B cell (primary cell): ENCODE measurements at regions not wholly inside any gene's neighbourhood (a gene's known extent, or its start where the extent isn't known, plus 50 kb on each side); places are given as distances from the start of the nearest gene placed in this dataset.

Source experiments
- ATAC-seq: fragments of 200-7000 bp; cut with Tn5 transposase; one replicate; pipeline ENCODE4 v1.10.0; 2021; ENCODE audit warnings: low read depth, mild to moderate bottlenecking, moderate number of reproducible peaks, moderate library complexity
- CTCF ChIA-PET: fragments of 350-600 bp; sonication (Branson Sonifier 250); formaldehyde crosslinking; loops from one replicate; lab custom pipeline; 2021; ENCODE audit warnings: antibody characterized with exemption, inconsistent platforms; lab: Charles Lee
- POLR2A ChIA-PET: fragments of 350-600 bp; sonication (Branson Sonifier 250); formaldehyde crosslinking; loops from one replicate; lab custom pipeline; 2021; ENCODE audit warnings: antibody characterized with exemption; lab: Charles Lee
- DNase-seq: peaks from one replicate; pipeline ENCODE4 v3.0.0; 2013
- H2AFZ ChIP-seq: 2 replicates; pipeline ENCODE4 v1.6.1; 2012; ENCODE audit warnings: mild to moderate bottlenecking, low read depth, low read length; ENCODE audit not compliant: insufficient read depth, poor library complexity, severe bottlenecking
- H3K27ac ChIP-seq, 2 donors: 1 replicate in 1 of 2; 2 replicates in 1 of 2; pipeline ENCODE4 v1.5.1; 2012 to 2013; ENCODE audit warnings: low read length in 2 of 2, mild to moderate bottlenecking in 2 of 2, moderate library complexity in 1 of 2
- H3K27me3 ChIP-seq, 4 experiments: fragments of 200-600 bp in 1 of 4; sonication (generic) in 1 of 4; replicated peaks in 1 of 4; 1 replicate in 2 of 4; 2 replicates in 2 of 4; pipeline versions ENCODE4 v1.6.1 to v1.7.0; 2013 to 2016; ENCODE audit warnings: low read length in 3 of 4, mild to moderate bottlenecking in 2 of 4, mixed read lengths in 1 of 4, moderate library complexity in 1 of 4; ENCODE audit not compliant: insufficient read depth in 4 of 4, control insufficient read depth in 3 of 4; ENCODE audit errors: control extremely low read depth in 1 of 4
- H3K36me3 ChIP-seq, 2 experiments: replicated peaks in 1 of 2; 1 replicate in 1 of 2; 2 replicates in 1 of 2; pipeline versions ENCODE4 v1.6.1 to v1.7.1; 2013; ENCODE audit warnings: low read length in 1 of 2; ENCODE audit not compliant: insufficient read depth in 2 of 2, control insufficient read depth in 1 of 2; ENCODE audit errors: control extremely low read depth in 1 of 2, extremely low read depth in 1 of 2
- H3K4me1 ChIP-seq, 2 donors: fragments of 200-600 bp in 1 of 2; sonication (generic) in 1 of 2; 1 replicate in 1 of 2; 2 replicates in 1 of 2; pipeline versions ENCODE4 v1.5.1 to v1.6.1; 2013 to 2017; ENCODE audit warnings: low read length in 2 of 2; ENCODE audit not compliant: control insufficient read depth in 2 of 2, insufficient read depth in 2 of 2
- H3K4me2 ChIP-seq: replicated peaks from 2 replicates; pipeline ENCODE3; 2012; ENCODE audit warnings: mild to moderate bottlenecking, low read depth, low read length; ENCODE audit not compliant: poor library complexity, severe bottlenecking
- H3K4me3 ChIP-seq, 5 experiments: fragments of 200-600 bp in 1 of 5; sonication (generic) in 1 of 5; 1 replicate in 3 of 5; 2 replicates in 2 of 5; pipeline versions ENCODE4 v1.5.1 to v1.7.0; 2011 to 2016; ENCODE audit warnings: low read length in 4 of 5, mild to moderate bottlenecking in 4 of 5, low read depth in 2 of 5, control low read depth in 1 of 5, moderate library complexity in 1 of 5; ENCODE audit not compliant: insufficient read depth in 1 of 5; ENCODE audit errors: control extremely low read depth in 1 of 5, extremely low read depth in 1 of 5
- H3K79me2 ChIP-seq: fragments of 200-600 bp; sonication (generic); one replicate; pipeline ENCODE4 v1.6.0; 2016; ENCODE audit warnings: low read length; ENCODE audit not compliant: control insufficient read depth, insufficient read depth
- H3K9ac ChIP-seq: fragments of 200-600 bp; sonication (generic); 2 replicates; pipeline ENCODE4 v1.6.1; 2017; ENCODE audit warnings: mild to moderate bottlenecking, low read length, moderate library complexity
- H3K9me3 ChIP-seq, 3 donors: one replicate each; pipeline versions ENCODE4 v1.6.1 to v1.7.1; 2013; ENCODE audit warnings: low read length in 2 of 3; ENCODE audit not compliant: control insufficient read depth in 2 of 3, insufficient read depth in 1 of 3; ENCODE audit errors: control extremely low read depth in 1 of 3
- H4K20me1 ChIP-seq: 2 replicates; pipeline ENCODE4 v1.6.0; 2012; ENCODE audit warnings: mild to moderate bottlenecking, low read length; ENCODE audit not compliant: insufficient read depth, control insufficient read depth, poor library complexity, severe bottlenecking
- H3K27ac Mint-ChIP-seq: one replicate; pipeline ENCODE4 v1.8.0; 2021; ENCODE audit warnings: mixed read lengths
- H3K27me3 Mint-ChIP-seq: one replicate; pipeline ENCODE4 v1.8.0; 2021; ENCODE audit warnings: mixed read lengths
- H3K4me1 Mint-ChIP-seq: one replicate; pipeline ENCODE4 v1.8.0; 2021; ENCODE audit warnings: mixed read lengths
- H3K4me3 Mint-ChIP-seq: one replicate; pipeline ENCODE4 v1.8.0; 2021; ENCODE audit warnings: mixed read lengths
- H3K9me3 Mint-ChIP-seq: one replicate; pipeline ENCODE4 v1.8.0; 2022; ENCODE audit warnings: mixed read lengths; ENCODE audit not compliant: insufficient read depth
- CTCF ChIP-seq: fragments of 200-600 bp; IDR thresholded peaks from one replicate; pipeline ENCODE4 v1.8.0; 2022; ENCODE audit warnings: antibody characterized with exemption, mild to moderate bottlenecking
- EZH2 ChIP-seq: IDR thresholded peaks from 2 replicates; pipeline ENCODE4 v1.6.1; 2012; ENCODE audit warnings: borderline replicate concordance, low read depth, mild to moderate bottlenecking, moderate library complexity, low read length; ENCODE audit not compliant: insufficient read depth, poor library complexity, severe bottlenecking
- WGBS: methylation state at CpG from one replicate; pipeline ENCODE4 v1.1.5; 2013; ENCODE audit warnings: missing lambda C conversion rate; ENCODE audit not compliant: insufficient coverage; 5-methylcytosine and 5-hydroxymethylcytosine counted together
- intact Hi-C: fragments of 100-400 bp; cut with micrococcal nuclease; formaldehyde crosslinking; loops from one replicate; pipeline ENCODE4 v1.10.0; 2022

GRCh38 chr6:14905201-14905600 lies 340.7 kb upstream of the JARID2 start:
- ChIA-PET CTCF (no interaction called here), POLR2A (no interaction called here)
- H3K36me3 ChIP-seq: no peaks in the 10 kb centered on the region
- H3K27ac ChIP-seq: no peak overlapping the region
- Mint-ChIP-seq H3K27me3 (no peaks in the 10 kb centered on the region), H3K4me3 (no peak overlapping the region), H3K4me1 (peaks cover 30% of the 10 kb centered on the region), H3K27ac (no peak overlapping the region), H3K9me3 (no peaks in the 10 kb centered on the region)
- no peaks in the 10 kb centered on the region for H4K20me1 ChIP-seq
- 90% methylated on average over 2 of the region's 3 CpGs for WGBS
- no peak overlapping the region for H2AFZ ChIP-seq
- H3K9ac ChIP-seq: no peak overlapping the region
- no peak overlapping the region for H3K4me3 ChIP-seq
- H3K9me3 ChIP-seq: peaks cover 0 to 4% (median 0%) of the 10 kb centered on the region in 3 donors
- intact Hi-C loops: no loop called here
- DNase-seq (no peak), ATAC-seq (no peak)
- no peaks in the 10 kb centered on the region for H3K27me3 ChIP-seq
- H3K79me2 ChIP-seq: no peaks in the 10 kb centered on the region
- TF ChIP-seq EZH2 (no peak), CTCF (no peak)
- peaks cover 23 to 24% of the 10 kb centered on the region in 2 donors for H3K4me1 ChIP-seq
- no peak overlapping the region for H3K4me2 ChIP-seq

- Histone ChIP-seq H3K9ac (no peak overlapping the region), H3K79me2 (no peaks in the 10 kb centered on the region), H2AFZ (no peak overlapping the region), H3K27ac (no peak overlapping the region), H4K20me1 (no peaks in the 10 kb centered on the region), H3K4me3 (no peak overlapping the region), H3K27me3 (no peaks in the 10 kb centered on the region), H3K9me3 (peaks cover 0 to 10% (median 2%) of the 10 kb centered on the region in 3 donors), H3K4me1 (peaks cover 37 to 38% of the 10 kb centered on the region in 2 donors), H3K4me2 (no peak overlapping the region), H3K36me3 (no peaks in the 10 kb centered on the region)
- Mint-ChIP-seq H3K4me1 (peaks cover 41% of the 10 kb centered on the region), H3K4me3 (no peak overlapping the region), H3K27me3 (no peaks in the 10 kb centered on the region), H3K9me3 (peaks cover 6% of the 10 kb centered on the region), H3K27ac (no peak overlapping the region)
- ATAC-seq: no peak
- POLR2A ChIA-PET: interaction anchor here (0.5 kb wide), 1 partner anchor 189 kb away, joined by 3 read pairs; no protein-coding TSS in a partner anchor
- CTCF ChIA-PET: no interaction called here
- TF ChIP-seq CTCF: no peak
- no peak for TF ChIP-seq EZH2
- intact Hi-C loops: no loop called here
- WGBS: no CpG with 5 or more reads among the region's 2 CpGs
- DNase-seq: no peak
Measured at GRCh38 chr6:14906621-14907020, 339.2 kb upstream of the JARID2 start.
